ENCODE measurements at regions not wholly inside any gene's neighbourhood (a gene's known extent, or its start where the extent isn't known, plus 50 kb on each side); places are given as distances from the start of the nearest gene placed in this dataset.

DNA sequence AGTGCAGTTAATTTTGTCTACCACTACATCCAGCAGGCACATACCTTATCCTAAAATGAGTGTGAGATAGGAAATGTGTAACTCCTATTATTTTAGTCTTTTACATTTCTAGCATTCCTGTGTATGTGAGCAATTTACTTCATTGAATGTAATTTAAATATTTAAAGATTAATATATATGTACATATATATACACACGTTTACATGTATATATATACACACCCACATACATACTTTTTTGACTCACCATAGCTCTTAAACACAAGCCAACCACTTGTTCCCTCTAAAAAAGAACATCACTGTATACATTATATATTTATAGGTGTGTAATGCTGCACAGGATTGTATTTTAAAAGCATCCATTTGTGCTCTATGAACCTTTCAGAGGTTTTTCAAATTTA is 425.6 kb upstream of the NECTIN3 start:
- TF ChIP-seq, protein P1, sequence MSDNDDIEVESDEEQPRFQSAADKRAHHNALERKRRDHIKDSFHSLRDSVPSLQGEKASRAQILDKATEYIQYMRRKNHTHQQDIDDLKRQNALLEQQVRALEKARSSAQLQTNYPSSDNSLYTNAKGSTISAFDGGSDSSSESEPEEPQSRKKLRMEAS (IDR thresholded peaks at IDR 0.05): no peak
- TF ChIP-seq, protein P2, sequence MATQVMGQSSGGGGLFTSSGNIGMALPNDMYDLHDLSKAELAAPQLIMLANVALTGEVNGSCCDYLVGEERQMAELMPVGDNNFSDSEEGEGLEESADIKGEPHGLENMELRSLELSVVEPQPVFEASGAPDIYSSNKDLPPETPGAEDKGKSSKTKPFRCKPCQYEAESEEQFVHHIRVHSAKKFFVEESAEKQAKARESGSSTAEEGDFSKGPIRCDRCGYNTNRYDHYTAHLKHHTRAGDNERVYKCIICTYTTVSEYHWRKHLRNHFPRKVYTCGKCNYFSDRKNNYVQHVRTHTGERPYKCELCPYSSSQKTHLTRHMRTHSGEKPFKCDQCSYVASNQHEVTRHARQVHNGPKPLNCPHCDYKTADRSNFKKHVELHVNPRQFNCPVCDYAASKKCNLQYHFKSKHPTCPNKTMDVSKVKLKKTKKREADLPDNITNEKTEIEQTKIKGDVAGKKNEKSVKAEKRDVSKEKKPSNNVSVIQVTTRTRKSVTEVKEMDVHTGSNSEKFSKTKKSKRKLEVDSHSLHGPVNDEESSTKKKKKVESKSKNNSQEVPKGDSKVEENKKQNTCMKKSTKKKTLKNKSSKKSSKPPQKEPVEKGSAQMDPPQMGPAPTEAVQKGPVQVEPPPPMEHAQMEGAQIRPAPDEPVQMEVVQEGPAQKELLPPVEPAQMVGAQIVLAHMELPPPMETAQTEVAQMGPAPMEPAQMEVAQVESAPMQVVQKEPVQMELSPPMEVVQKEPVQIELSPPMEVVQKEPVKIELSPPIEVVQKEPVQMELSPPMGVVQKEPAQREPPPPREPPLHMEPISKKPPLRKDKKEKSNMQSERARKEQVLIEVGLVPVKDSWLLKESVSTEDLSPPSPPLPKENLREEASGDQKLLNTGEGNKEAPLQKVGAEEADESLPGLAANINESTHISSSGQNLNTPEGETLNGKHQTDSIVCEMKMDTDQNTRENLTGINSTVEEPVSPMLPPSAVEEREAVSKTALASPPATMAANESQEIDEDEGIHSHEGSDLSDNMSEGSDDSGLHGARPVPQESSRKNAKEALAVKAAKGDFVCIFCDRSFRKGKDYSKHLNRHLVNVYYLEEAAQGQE (IDR thresholded peaks at IDR 0.05; ENCODE audit: low read depth): no peak
- TF ChIP-seq CREB1 (IDR thresholded peaks at IDR 0.05; ENCODE audit: low read depth): no peak
- TF ChIP-seq USF1 (IDR thresholded peaks at IDR 0.05): no peak

Data from Ishikawa (cell line).